IMR-90 (cell line): ENCODE measurements at regions not wholly inside any gene's neighbourhood (a gene's known extent, or its start where the extent isn't known, plus 50 kb on each side); places are given as distances from the start of the nearest gene placed in this dataset.
A peak's percentile ranks its signal among the peaks of the same experiment; 100 is the strongest.

Source experiments
- ATAC-seq: fragments of 200-7000 bp; cut with Tn5 transposase; 2 replicates; pipeline ENCODE4 v1.9.1; 2020; ENCODE audit warnings: low read depth, mild to moderate bottlenecking, moderate library complexity
- BruUV-seq: library from RNA; stranded (reverse); fragments of 400-500 nt; replicated peaks from 2 replicates; lab custom pipeline; 2021; lab: Mats Ljungman, UMichigan
- CTCF ChIA-PET: fragments of 300-600 bp; formaldehyde crosslinking; extraction: SDS; loops from one replicate; lab custom pipeline; 2021; ENCODE audit warnings: antibody characterized with exemption; lab: Yijun Ruan, JAX
- POLR2A ChIA-PET: fragments of 300-600 bp; sonication (Branson Sonifier 250); formaldehyde crosslinking; loops from one replicate; lab custom pipeline; 2022; ENCODE audit warnings: antibody characterized with exemption; ENCODE audit not compliant: unreplicated experiment; lab: Charles Lee
- DNase-seq: peaks from one replicate; pipeline ENCODE4 v3.0.0; 2013
- H2AFZ ChIP-seq: replicated peaks from 2 replicates; pipeline ENCODE3; 2013; ENCODE audit warnings: low read length, mild to moderate bottlenecking; ENCODE audit not compliant: poor library complexity
- H2AK5ac ChIP-seq: 2 replicates; pipeline ENCODE4 v1.6.1; 2013; ENCODE audit warnings: low read depth, low read length, inconsistent platforms
- H2AK9ac ChIP-seq: replicated peaks from 2 replicates; pipeline ENCODE3; 2013; ENCODE audit warnings: mild to moderate bottlenecking, low read depth, low read length, moderate library complexity; ENCODE audit not compliant: poor library complexity
- H2BK120ac ChIP-seq: 2 replicates; pipeline ENCODE4 v1.6.1; 2013; ENCODE audit warnings: low read depth, low read length, inconsistent platforms
- H2BK15ac ChIP-seq: 3 replicates; pipeline ENCODE4 v1.6.1; 2013; ENCODE audit warnings: low read depth, low read length, inconsistent platforms
- H2BK20ac ChIP-seq: 2 replicates; pipeline ENCODE4 v1.6.1; 2013; ENCODE audit warnings: low read depth, mild to moderate bottlenecking, inconsistent platforms, low read length, moderate library complexity
- H2BK5ac ChIP-seq: 2 replicates; pipeline ENCODE4 v1.6.1; 2013; ENCODE audit warnings: mild to moderate bottlenecking, low read depth, low read length, inconsistent platforms; ENCODE audit not compliant: poor library complexity, severe bottlenecking
- H3K14ac ChIP-seq: replicated peaks from 2 replicates; pipeline ENCODE4 v1.6.1; 2013; ENCODE audit warnings: low read depth, low read length, inconsistent platforms
- H3K18ac ChIP-seq: 2 replicates; pipeline ENCODE4 v1.6.1; 2013; ENCODE audit warnings: low read depth, low read length, control low read depth
- H3K23ac ChIP-seq: 2 replicates; pipeline ENCODE4 v1.6.1; 2013; ENCODE audit warnings: low read depth, low read length, inconsistent platforms
- H3K27ac ChIP-seq: 2 replicates; pipeline ENCODE4 v1.5.1; 2013; ENCODE audit warnings: mild to moderate bottlenecking, control low read depth, low read length; ENCODE audit not compliant: insufficient read depth
- H3K27me3 ChIP-seq: 2 replicates; pipeline ENCODE4 v1.6.1; 2013; ENCODE audit warnings: low read length; ENCODE audit not compliant: control insufficient read depth, insufficient read depth
- H3K36me3 ChIP-seq: 2 replicates; pipeline ENCODE4 v1.6.1; 2013; ENCODE audit warnings: low read length, mixed read lengths; ENCODE audit not compliant: control insufficient read depth, insufficient read depth
- H3K4ac ChIP-seq: 2 replicates; pipeline ENCODE4 v1.6.1; 2013; ENCODE audit warnings: low read depth, low read length, inconsistent platforms
- H3K4me1 ChIP-seq: 2 replicates; pipeline ENCODE4 v1.6.1; 2013; ENCODE audit warnings: low read length, mixed read lengths; ENCODE audit not compliant: control insufficient read depth, insufficient read depth
- H3K4me2 ChIP-seq: 2 replicates; pipeline ENCODE4 v1.6.1; 2013; ENCODE audit warnings: low read depth, mild to moderate bottlenecking, control low read depth, low read length, moderate library complexity
- H3K4me3 ChIP-seq: 2 replicates; pipeline ENCODE4 v1.5.1; 2013; ENCODE audit warnings: low read depth, mild to moderate bottlenecking, control low read depth, low read length, moderate library complexity; ENCODE audit not compliant: insufficient read depth
- H3K56ac ChIP-seq: 2 replicates; pipeline ENCODE4 v1.6.1; 2013; ENCODE audit warnings: low read length, inconsistent platforms; ENCODE audit not compliant: insufficient read depth; ENCODE audit errors: extremely low read depth
- H3K79me1 ChIP-seq, 2 experiments: 2 replicates each; pipeline ENCODE4 v1.6.1; 2013; ENCODE audit warnings: low read length in 2 of 2, inconsistent platforms in 1 of 2, low read depth in 1 of 2
- H3K9ac ChIP-seq: 2 replicates; pipeline ENCODE4 v1.6.1; 2013; ENCODE audit warnings: low read depth, low read length, control low read depth
- H3K9me1 ChIP-seq: 2 replicates; pipeline ENCODE4 v1.6.1; 2013; ENCODE audit warnings: low read length, inconsistent platforms; ENCODE audit not compliant: insufficient read depth
- H3K9me3 ChIP-seq: 2 replicates; pipeline ENCODE4 v1.6.1; 2013; ENCODE audit warnings: low read length; ENCODE audit not compliant: control insufficient read depth, insufficient read depth
- H4K20me1 ChIP-seq: 2 replicates; pipeline ENCODE4 v1.6.1; 2013; ENCODE audit warnings: low read length, inconsistent platforms; ENCODE audit not compliant: insufficient read depth
- H4K5ac ChIP-seq: 2 replicates; pipeline ENCODE4 v1.6.1; 2013; ENCODE audit warnings: mild to moderate bottlenecking, low read depth, low read length, control low read depth
- H4K8ac ChIP-seq, 2 experiments: 2 replicates each; pipeline ENCODE4 v1.6.1; 2013; ENCODE audit warnings: low read depth in 2 of 2, low read length in 2 of 2, control low read depth in 1 of 2, inconsistent platforms in 1 of 2
- H4K91ac ChIP-seq: 2 replicates; pipeline ENCODE4 v1.6.1; 2013; ENCODE audit warnings: low read depth, low read length, inconsistent platforms; ENCODE audit not compliant: insufficient read depth
- BHLHE40 ChIP-seq: fragments of 150-350 bp; IDR thresholded peaks from 2 replicates; pipeline ENCODE4 v1.6.1; 2016; ENCODE audit warnings: mild to moderate bottlenecking, low read depth, low read length
- CEBPB ChIP-seq: IDR thresholded peaks from 2 replicates; pipeline ENCODE4 v1.6.1; 2012; ENCODE audit warnings: low read depth, low read length, improper control_type of control experiment
- CHD1 ChIP-seq: IDR thresholded peaks from 2 replicates; pipeline ENCODE4 v1.6.1; 2012; ENCODE audit warnings: low read depth, low read length, improper control_type of control experiment
- CTCF ChIP-seq: conservative IDR thresholded peaks from 2 replicates; pipeline ENCODE4 v1.5.1; 2012; ENCODE audit warnings: mild to moderate bottlenecking, low read depth, low read length, improper control_type of control experiment
- ELK1 ChIP-seq: fragments of 150-350 bp; IDR thresholded peaks from 2 replicates; pipeline ENCODE4 v1.6.1; 2016; ENCODE audit warnings: low read depth, mild to moderate bottlenecking, low read length, moderate library complexity, borderline replicate concordance
- FOS ChIP-seq: fragments of 150-350 bp; IDR thresholded peaks from 2 replicates; pipeline ENCODE4 v1.6.1; 2016; ENCODE audit warnings: low read depth, low read length
- MAZ ChIP-seq: IDR thresholded peaks from 2 replicates; pipeline ENCODE4 v1.6.1; 2012; ENCODE audit warnings: low read depth, mild to moderate bottlenecking, low read length, improper control_type of control experiment, moderate library complexity, borderline replicate concordance
- MXI1 ChIP-seq: IDR thresholded peaks from 2 replicates; pipeline ENCODE4 v1.6.1; 2012; ENCODE audit warnings: low read depth, mild to moderate bottlenecking, low read length, moderate library complexity, borderline replicate concordance
- NFE2L2 ChIP-seq: fragments of 150-350 bp; IDR thresholded peaks from 2 replicates; pipeline ENCODE4 v1.6.1; 2016; ENCODE audit warnings: low read depth, mild to moderate bottlenecking, low read length
- POLR2A ChIP-seq: IDR thresholded peaks from 2 replicates; pipeline ENCODE4 v1.6.1; 2012; ENCODE audit warnings: mild to moderate bottlenecking, low read depth, low read length
- RAD21 ChIP-seq: IDR thresholded peaks from 2 replicates; pipeline ENCODE4 v1.6.1; 2012; ENCODE audit warnings: low read length, improper control_type of control experiment
- RFX5 ChIP-seq: IDR thresholded peaks from 2 replicates; pipeline ENCODE4 v1.8.0; 2012; ENCODE audit warnings: low read depth, mild to moderate bottlenecking, low read length, moderate library complexity
- SMC3 ChIP-seq: fragments of 150-350 bp; IDR thresholded peaks from 2 replicates; pipeline ENCODE4 v1.6.1; 2016; ENCODE audit warnings: low read depth, mild to moderate bottlenecking, antibody characterized with exemption, low read length, moderate library complexity
- USF2 ChIP-seq: fragments of 150-350 bp; IDR thresholded peaks from 2 replicates; pipeline ENCODE4 v1.6.1; 2017; ENCODE audit warnings: mild to moderate bottlenecking, antibody characterized with exemption, low read length, low read depth
- WGBS, 2 experiments: methylation state at CpG; one replicate each; pipeline versions ENCODE4 v1.1.5 to v1.1.7; 2013; ENCODE audit warnings: missing lambda C conversion rate in 2 of 2; ENCODE audit not compliant: insufficient read length in 1 of 2; ENCODE audit errors: extremely low coverage in 2 of 2; 5-methylcytosine and 5-hydroxymethylcytosine counted together
- dilution Hi-C: fragments of 300-500 bp; cut with HindIII; formaldehyde crosslinking; loops from one replicate; pipeline ENCODE4 v1.14.3; 2018; ENCODE audit warnings: low sequenced_read_pairs; ENCODE audit not compliant: unreplicated experiment
- in situ Hi-C: fragments of 300-500 bp; cut with MboI; formaldehyde crosslinking; loops from 3 replicates; pipeline ENCODE4 v1.14.3; 2019; ENCODE audit warnings: low sequenced_read_pairs, inconsistent platforms, mixed read lengths
- intact Hi-C: fragments of 100-400 bp; cut with micrococcal nuclease; formaldehyde crosslinking; loops from 2 replicates; pipeline ENCODE4 v1.10.0; 2022

- H3K9me1 ChIP-seq: no peaks in the 10 kb centered on the region; the same call in 1 of the 2 replicates
- DNase-seq: no peak
- in situ Hi-C loops (no loop called here), intact Hi-C loops (no loop called here), dilution Hi-C loops (no loop called here)
- no peak for ATAC-seq
- no peaks in the 10 kb centered on the region for H3K36me3 ChIP-seq
- H3K56ac ChIP-seq: no peak overlapping the region
- no peak overlapping the region; the same call in 2 of the 3 replicates for H2BK15ac ChIP-seq
- H4K91ac ChIP-seq: no peak overlapping the region
- no TSS peak for BruUV-seq
- CTCF ChIA-PET: no interaction called here
- no peak overlapping the region for H3K4me2 ChIP-seq
- no peak overlapping the region for H3K27ac ChIP-seq
- no peaks in the 10 kb centered on the region for H3K4me1 ChIP-seq
- no peak overlapping the region for H2AK9ac ChIP-seq
- no CpG with 5 or more reads among the region's 2 CpGs for WGBS, 2 experiments
- H3K4ac ChIP-seq: no peak overlapping the region
- TF ChIP-seq CHD1: no peak
- TF ChIP-seq MXI1: no peak
- TF ChIP-seq ELK1: no peak
- TF ChIP-seq USF2: no peak
- no peak for TF ChIP-seq FOS
- no peak for TF ChIP-seq RFX5
- TF ChIP-seq SMC3: no peak
- TF ChIP-seq NFE2L2: no peak
- TF ChIP-seq BHLHE40: no peak
- no peak for TF ChIP-seq CEBPB
- no peak for TF ChIP-seq MAZ
- TF ChIP-seq POLR2A: no peak
- TF ChIP-seq CTCF: no peak
- no peak for TF ChIP-seq RAD21
- no peak overlapping the region for H3K23ac ChIP-seq
- no peak overlapping the region for H2BK5ac ChIP-seq
- H2AK5ac ChIP-seq: peak overlapping the region; percentile 16; the same call in 1 of the 2 replicates
- H3K9ac ChIP-seq: no peak overlapping the region
- no peaks in the 10 kb centered on the region for H4K20me1 ChIP-seq
- no peak overlapping the region for H2BK120ac ChIP-seq
- H3K27me3 ChIP-seq: no peaks in the 10 kb centered on the region
- peaks cover 8% of the 10 kb centered on the region for H3K9me3 ChIP-seq
- no peak overlapping the region for H3K4me3 ChIP-seq
- no peak overlapping the region for H2AFZ ChIP-seq
- no peak overlapping the region for H3K18ac ChIP-seq
- no peak overlapping the region for H2BK20ac ChIP-seq
- 0 out of 2 replicates have a peak overlapping the region, but pooled peaks have one; percentile 44 for H3K14ac ChIP-seq
- H4K8ac ChIP-seq: no peak overlapping the region
- POLR2A ChIA-PET: no interaction called here
- H3K79me1 ChIP-seq: no peaks in the 10 kb centered on the region
- no peak overlapping the region for H4K5ac ChIP-seq
Observed at GRCh38 chr6:140124498-140124897, 750.0 kb upstream of the CITED2 start.
